Hematopoietic multipotent progenitor cell treated with erythropoietin and hydrocortisone succinate and interleukin-3 and kit ligand, for 17 days (in vitro differentiated cells): ENCODE measurements at regions not wholly inside any gene's neighbourhood (a gene's known extent, or its start where the extent isn't known, plus 50 kb on each side); places are given as distances from the start of the nearest gene placed in this dataset.
"Not testable (repeated sequence)": the region's sequence is repeated elsewhere in the genome, so short reads cannot be mapped to it uniquely, and the experiment has no call there.

ENCODE experiments used
- DNase-seq: peaks from one replicate; pipeline ENCODE4 v3.0.0-alpha.2; 2015; ENCODE audit warnings: low spot score

- DNase-seq, result no peak
Observed at GRCh38 chrX:63285375-63285774, 65.8 kb downstream of the SPIN4 start.

GRCh38 chrX:63284659-63285058, 66.5 kb downstream of the SPIN4 start:
- no peak for DNase-seq

- no peak for DNase-seq
Observed at GRCh38 chrX:63283348-63283747, 67.8 kb downstream of the SPIN4 start.

- no peak for DNase-seq
Observed at GRCh38 chrX:63282828-63283227, 68.3 kb downstream of the SPIN4 start.

GRCh38 chrX:63282077-63282476, 69.1 kb downstream of the SPIN4 start:
- DNase-seq, result no peak

GRCh38 chrX:63281465-63281864, 69.7 kb downstream of the SPIN4 start:
- no peak for DNase-seq

GRCh38 chrX:63277394-63277793, 73.7 kb downstream of the SPIN4 start:
- not testable (repeated sequence) for DNase-seq

GRCh38 chrX:63275127-63275526, 76.0 kb downstream of the SPIN4 start:
- DNase-seq, result no peak

- no peak for DNase-seq
Observed at GRCh38 chrX:63270873-63271272, 80.3 kb downstream of the SPIN4 start.

GRCh38 chrX:63258144-63258543, 93.0 kb downstream of the SPIN4 start:
- no peak for DNase-seq

GRCh38 chrX:63250253-63250868, 100.8 kb downstream of the SPIN4 start:
- peak; percentile 5 for DNase-seq

- DNase-seq, result not testable (repeated sequence)
Observed at GRCh38 chrX:63242689-63243088, 108.4 kb downstream of the SPIN4 start.

- DNase-seq, result not testable (repeated sequence)
Observed at GRCh38 chrX:63235963-63236362, 115.2 kb downstream of the SPIN4 start.

GRCh38 chrX:63233013-63233412, 118.1 kb downstream of the SPIN4 start:
- DNase-seq, result not testable (repeated sequence)

GRCh38 chrX:63218202-63218601, 132.9 kb downstream of the SPIN4 start:
- DNase-seq, result not testable (repeated sequence)

- not testable (repeated sequence) for DNase-seq
Observed at GRCh38 chrX:63217549-63217948, 133.6 kb downstream of the SPIN4 start.

GRCh38 chrX:63209645-63210044, 141.5 kb downstream of the SPIN4 start:
- not testable (repeated sequence) for DNase-seq

- DNase-seq, result not testable (repeated sequence)
Observed at GRCh38 chrX:63209128-63209527, 142.0 kb downstream of the SPIN4 start.

- DNase-seq, result not testable (repeated sequence)
Observed at GRCh38 chrX:63204266-63205074, 146.7 kb downstream of the SPIN4 start.

- DNase-seq, result not testable (repeated sequence)
Observed at GRCh38 chrX:63201987-63202386, 149.1 kb downstream of the SPIN4 start.

- DNase-seq, result not testable (repeated sequence)
Observed at GRCh38 chrX:63198693-63199092, 152.4 kb downstream of the SPIN4 start.

- not testable (repeated sequence) for DNase-seq
Observed at GRCh38 chrX:63192366-63193041, 158.6 kb downstream of the SPIN4 start.

- DNase-seq, result no peak
Observed at GRCh38 chrX:63186137-63186536, 165.0 kb downstream of the SPIN4 start.
